C4-2B (cell line): ENCODE measurements at regions not wholly inside any gene's neighbourhood (a gene's known extent, or its start where the extent isn't known, plus 50 kb on each side); places are given as distances from the start of the nearest gene placed in this dataset.

Source experiments
- CTCF ChIP-seq: fragments of 450-650 bp; conservative IDR thresholded peaks from 2 replicates; pipeline ENCODE4 v1.5.1; 2017; ENCODE audit warnings: mild to moderate bottlenecking
- ZFX ChIP-seq: fragments of 450-650 bp; IDR thresholded peaks from 2 replicates; pipeline ENCODE4 v1.6.1; 2017

- no peak for TF ChIP-seq CTCF
- TF ChIP-seq ZFX = no peak
These were observed 206.3 kb downstream of the UNC5CL start for GRCh38 chr6:40832691-40833090.
